Epithelial cell of proximal tubule (primary cell): ENCODE measurements at regions not wholly inside any gene's neighbourhood (a gene's known extent, or its start where the extent isn't known, plus 50 kb on each side); places are given as distances from the start of the nearest gene placed in this dataset.

Experiments used
- DNase-seq: peaks from one replicate; pipeline ENCODE4 v3.0.0-alpha.2; 2011; ENCODE audit warnings: low read depth
- H3K4me3 ChIP-seq: 2 replicates; pipeline ENCODE4 v1.5.1; 2011; ENCODE audit warnings: low read depth, mild to moderate bottlenecking, low read length
- TF ChIP-seq, protein P1 (sequence below): conservative IDR thresholded peaks from 2 replicates; pipeline ENCODE4 v1.5.1; 2012; ENCODE audit warnings: low read depth, mild to moderate bottlenecking, low read length

DNA sequence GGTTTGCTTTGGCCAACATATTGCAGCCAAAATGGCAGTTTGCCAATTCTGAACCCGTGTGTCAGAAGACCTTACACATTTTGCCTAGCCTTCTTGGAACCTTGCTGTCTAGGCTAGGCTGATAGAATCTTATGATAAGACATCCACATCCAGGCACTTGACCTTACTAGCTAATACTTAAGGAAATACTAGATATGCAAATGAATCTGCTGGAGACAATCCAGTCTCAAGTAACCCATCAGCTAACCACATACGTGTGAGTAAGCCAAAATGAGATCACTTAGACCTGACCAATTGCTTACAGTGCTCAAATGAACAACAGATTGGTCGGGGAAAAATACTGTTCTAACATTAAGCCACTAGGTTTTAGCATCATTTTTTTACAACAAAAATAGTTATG, 1504.6 kb upstream of the CDH9 start:
- no peak overlapping the region for H3K4me3 ChIP-seq
- TF ChIP-seq, protein P1, sequence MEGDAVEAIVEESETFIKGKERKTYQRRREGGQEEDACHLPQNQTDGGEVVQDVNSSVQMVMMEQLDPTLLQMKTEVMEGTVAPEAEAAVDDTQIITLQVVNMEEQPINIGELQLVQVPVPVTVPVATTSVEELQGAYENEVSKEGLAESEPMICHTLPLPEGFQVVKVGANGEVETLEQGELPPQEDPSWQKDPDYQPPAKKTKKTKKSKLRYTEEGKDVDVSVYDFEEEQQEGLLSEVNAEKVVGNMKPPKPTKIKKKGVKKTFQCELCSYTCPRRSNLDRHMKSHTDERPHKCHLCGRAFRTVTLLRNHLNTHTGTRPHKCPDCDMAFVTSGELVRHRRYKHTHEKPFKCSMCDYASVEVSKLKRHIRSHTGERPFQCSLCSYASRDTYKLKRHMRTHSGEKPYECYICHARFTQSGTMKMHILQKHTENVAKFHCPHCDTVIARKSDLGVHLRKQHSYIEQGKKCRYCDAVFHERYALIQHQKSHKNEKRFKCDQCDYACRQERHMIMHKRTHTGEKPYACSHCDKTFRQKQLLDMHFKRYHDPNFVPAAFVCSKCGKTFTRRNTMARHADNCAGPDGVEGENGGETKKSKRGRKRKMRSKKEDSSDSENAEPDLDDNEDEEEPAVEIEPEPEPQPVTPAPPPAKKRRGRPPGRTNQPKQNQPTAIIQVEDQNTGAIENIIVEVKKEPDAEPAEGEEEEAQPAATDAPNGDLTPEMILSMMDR = no peak
- DNase-seq = peak; percentile 58

DNA sequence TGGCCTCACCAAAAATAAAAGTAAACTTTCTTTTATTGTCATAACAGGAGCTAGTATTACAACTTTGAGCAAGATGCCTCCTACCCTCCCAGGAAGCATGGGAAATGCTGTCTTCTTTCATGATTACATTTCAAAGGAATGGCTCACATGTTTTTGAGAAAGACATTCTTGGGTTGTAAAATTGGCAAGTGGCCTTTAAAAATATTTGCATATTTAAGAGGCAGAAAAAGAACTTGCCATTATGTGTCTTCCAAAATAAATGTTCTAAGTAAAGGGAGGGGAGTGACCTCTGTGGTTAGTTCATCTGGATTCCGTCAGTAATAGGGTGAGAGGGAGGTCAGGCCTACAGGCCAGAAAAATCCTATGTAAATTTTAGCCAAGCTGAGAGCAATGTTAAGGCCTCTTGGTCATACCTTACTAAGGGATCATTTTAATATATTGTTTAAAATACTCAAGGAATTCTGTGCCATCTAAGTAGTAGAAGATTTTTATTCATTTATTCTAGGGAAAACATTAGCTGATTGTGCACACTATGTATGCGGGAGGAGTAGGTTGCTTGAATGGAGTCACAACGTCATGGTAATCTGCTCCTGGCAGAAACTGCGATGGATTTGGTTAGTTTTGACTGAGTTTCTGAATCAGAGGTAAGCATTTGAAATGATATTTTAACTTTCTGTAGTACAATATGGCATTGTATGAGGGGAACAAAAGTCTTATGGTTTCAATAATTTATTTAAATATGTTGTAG, 1485.7 kb upstream of the CDH9 start:
- DNase-seq = peak; percentile 88
- peak overlapping the region; percentile 3 for H3K4me3 ChIP-seq
- TF ChIP-seq, protein P1 = no peak

DNA sequence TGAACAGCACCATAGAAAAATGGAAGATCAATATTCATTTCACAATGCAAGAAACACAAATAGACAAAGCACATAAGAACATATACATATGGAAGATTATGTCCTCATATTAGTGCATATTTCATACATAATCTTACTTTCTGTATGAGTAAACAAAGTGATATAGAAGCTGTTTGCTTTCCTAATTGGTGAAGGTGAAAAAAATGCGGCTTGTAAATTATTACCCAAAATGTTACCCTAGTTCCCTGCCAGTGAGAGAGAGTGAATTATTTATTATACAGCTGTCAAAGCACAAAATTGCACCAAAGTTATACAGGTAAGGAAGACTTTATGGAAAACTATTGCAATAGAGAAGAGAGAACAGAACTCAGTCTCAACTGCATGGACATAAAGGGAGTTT, 1485.0 kb upstream of the CDH9 start:
- H3K4me3 ChIP-seq = no peak overlapping the region
- TF ChIP-seq, protein P1 = no peak
- no peak for DNase-seq

DNA sequence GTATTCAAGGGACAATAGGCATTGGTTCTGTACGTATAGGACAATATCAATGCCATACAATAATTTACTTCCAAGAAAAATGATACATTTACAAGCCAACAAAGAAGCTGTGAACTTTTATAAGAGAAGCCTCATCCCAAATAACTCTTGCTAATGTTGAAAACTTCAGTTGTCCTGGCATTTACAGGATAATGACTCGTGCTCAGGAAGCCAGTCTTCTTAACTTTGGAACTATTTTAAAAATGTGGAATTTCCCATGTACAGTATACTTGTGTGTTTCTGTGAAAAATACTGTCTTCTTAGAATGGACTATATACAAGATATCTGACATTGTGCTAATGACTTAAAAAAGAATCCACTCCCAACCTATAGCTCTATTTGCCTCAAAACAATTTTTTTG, 1479.3 kb upstream of the CDH9 start:
- TF ChIP-seq, protein P1 = no peak
- no peak overlapping the region for H3K4me3 ChIP-seq
- no peak for DNase-seq

DNA sequence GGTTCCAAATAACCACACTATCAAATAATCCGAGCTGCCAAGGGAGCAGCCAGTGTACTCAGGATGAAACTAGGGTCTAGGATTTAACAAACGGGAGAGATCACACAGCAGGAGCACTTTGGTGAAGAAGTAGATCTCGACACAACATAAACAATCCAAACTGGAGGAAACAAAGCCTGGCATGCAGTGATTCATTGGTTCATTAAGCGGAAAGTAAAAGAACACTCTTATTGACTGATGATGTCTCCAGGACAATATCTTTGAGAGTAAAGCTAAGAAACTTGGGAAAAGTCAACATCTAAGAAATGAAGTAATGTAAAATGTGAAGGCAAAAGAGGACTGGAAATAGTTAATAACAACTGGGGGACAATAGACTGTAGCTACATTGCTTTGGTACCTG, 1478.3 kb upstream of the CDH9 start:
- no peak for DNase-seq
- TF ChIP-seq, protein P1 = no peak
- no peak overlapping the region for H3K4me3 ChIP-seq

DNA sequence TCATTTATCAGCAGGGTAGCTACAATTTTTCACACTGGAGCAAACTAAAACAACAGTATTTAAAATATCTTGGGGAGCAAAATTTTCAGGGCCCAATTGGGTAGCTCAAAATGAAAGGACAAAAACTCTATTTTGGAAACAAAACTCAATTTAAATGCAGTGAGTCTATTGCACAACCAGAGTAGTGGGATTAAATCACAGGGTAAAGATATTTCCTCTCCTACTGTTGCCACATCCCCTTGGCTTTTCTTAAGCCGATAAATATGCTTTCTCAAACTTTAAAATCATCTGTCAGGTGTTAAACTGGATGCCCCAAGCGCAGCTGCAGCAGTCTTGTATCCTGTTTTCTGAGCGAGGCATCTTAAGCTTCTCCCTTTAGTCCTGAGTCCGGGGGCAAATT, 1474.3 kb upstream of the CDH9 start:
- no peak for DNase-seq
- H3K4me3 ChIP-seq = no peak overlapping the region
- TF ChIP-seq, protein P1 = no peak

DNA sequence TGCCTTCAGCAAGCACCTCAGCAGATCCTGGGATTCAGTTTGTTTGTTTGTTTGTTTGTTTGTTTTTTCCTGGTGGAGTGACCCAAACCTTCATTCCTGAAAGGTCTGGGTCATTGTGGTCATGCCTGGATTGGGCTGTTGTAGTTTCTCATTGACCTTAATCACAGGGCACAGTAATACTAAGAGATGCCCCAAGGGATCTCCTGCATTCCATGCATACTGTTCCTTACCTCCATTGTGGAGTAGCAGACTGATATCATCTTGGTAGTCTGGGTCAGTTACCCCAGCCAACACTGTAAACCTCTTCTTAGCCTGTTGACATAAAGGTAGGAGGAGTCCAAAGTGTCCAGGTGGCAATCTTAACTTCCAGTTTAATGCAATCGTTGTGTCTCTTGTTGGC, 1466.7 kb upstream of the CDH9 start:
- DNase-seq = no peak
- no peak overlapping the region for H3K4me3 ChIP-seq
- TF ChIP-seq, protein P1 = no peak
